Natural killer cell (primary cell): ENCODE measurements at regions not wholly inside any gene's neighbourhood (a gene's known extent, or its start where the extent isn't known, plus 50 kb on each side); places are given as distances from the start of the nearest gene placed in this dataset.

ENCODE experiments used
- ATAC-seq, 3 donors: fragments of 150-1000 bp in 2 of 3; fragments of 200-7000 bp in 1 of 3; cut with Tn5 transposase; 1 replicate in 1 of 3; 2 replicates in 2 of 3; pipeline ENCODE4 v1.10.0; 2021; ENCODE audit warnings: mild to moderate bottlenecking in 2 of 3, moderate library complexity in 2 of 3
- DNase-seq, 2 donors: peaks; one replicate each; pipeline versions ENCODE4 v3.0.0 to v3.0.0-alpha.2; 2013 to 2021; ENCODE audit warnings: mixed read lengths in 1 of 2
- H3K27ac ChIP-seq: one replicate; pipeline ENCODE4 v1.5.1; 2013; ENCODE audit warnings: mild to moderate bottlenecking, low read length
- H3K27me3 ChIP-seq: one replicate; pipeline ENCODE4 v1.6.1; 2013; ENCODE audit warnings: low read length; ENCODE audit not compliant: control insufficient read depth, insufficient read depth
- H3K36me3 ChIP-seq: one replicate; pipeline ENCODE4 v1.6.1; 2013; ENCODE audit warnings: low read length; ENCODE audit not compliant: control insufficient read depth, insufficient read depth
- H3K4me1 ChIP-seq: one replicate; pipeline ENCODE4 v1.6.1; 2013; ENCODE audit warnings: low read length; ENCODE audit not compliant: control insufficient read depth, insufficient read depth
- H3K4me3 ChIP-seq: one replicate; pipeline ENCODE4 v1.5.1; 2013; ENCODE audit warnings: low read length
- H3K9me3 ChIP-seq: one replicate; pipeline ENCODE4 v1.6.1; 2013; ENCODE audit warnings: low read length; ENCODE audit not compliant: control insufficient read depth, insufficient read depth
- H3K27ac Mint-ChIP-seq, 2 donors: one replicate each; pipeline ENCODE4 v1.8.0; 2022; ENCODE audit warnings: mild to moderate bottlenecking in 2 of 2, mixed read lengths in 2 of 2, moderate library complexity in 1 of 2
- H3K27me3 Mint-ChIP-seq, 2 donors: one replicate each; pipeline ENCODE4 v1.8.0; 2022; ENCODE audit warnings: low read depth in 2 of 2, mixed read lengths in 2 of 2
- H3K36me3 Mint-ChIP-seq: one replicate; pipeline ENCODE4 v1.8.0; 2022; ENCODE audit warnings: mixed read lengths
- H3K4me1 Mint-ChIP-seq, 2 donors: one replicate each; pipeline ENCODE4 v1.8.0; 2022; ENCODE audit warnings: mixed read lengths in 2 of 2
- H3K4me3 Mint-ChIP-seq: one replicate; pipeline ENCODE4 v1.8.0; 2022; ENCODE audit warnings: mild to moderate bottlenecking, moderate library complexity, mixed read lengths
- H3K9me3 Mint-ChIP-seq, 2 donors: one replicate each; pipeline ENCODE4 v1.8.0; 2022; ENCODE audit warnings: mixed read lengths in 2 of 2
- WGBS: methylation state at CpG from one replicate; pipeline ENCODE4 v1.1.7; 2013; ENCODE audit warnings: missing lambda C conversion rate; ENCODE audit not compliant: insufficient coverage; 5-methylcytosine and 5-hydroxymethylcytosine counted together
- intact Hi-C: fragments of 100-400 bp; cut with micrococcal nuclease; formaldehyde crosslinking; loops from one replicate; pipeline ENCODE4 v1.14.2; 2022
- TF ChIP-seq, protein P1 (sequence below): fragments of 200-600 bp; IDR thresholded peaks from one replicate; pipeline ENCODE4 v1.8.0; 2022; ENCODE audit warnings: antibody characterized with exemption

DNA sequence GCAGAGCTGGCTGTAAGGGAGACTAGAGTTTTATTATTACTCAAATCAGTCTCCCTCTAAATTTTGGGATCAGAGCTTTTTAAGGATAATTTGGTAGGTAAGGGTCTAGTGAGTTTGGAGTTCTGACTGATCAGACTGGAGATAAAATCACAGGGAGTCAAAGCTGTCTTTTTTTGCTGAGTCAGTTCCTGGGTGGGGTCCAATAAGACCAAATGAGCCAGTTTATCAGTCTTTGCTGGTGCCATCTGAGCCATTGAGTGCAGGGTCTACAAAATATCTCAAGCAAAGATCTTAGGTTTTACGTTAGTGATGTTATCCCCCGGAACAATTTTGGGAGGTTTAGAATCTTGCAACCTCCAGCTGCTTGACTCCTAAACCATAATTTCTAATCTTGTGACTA lies 935.1 kb upstream of the RAG2 start:
- no peak for ATAC-seq
- no peaks in the 10 kb centered on the region for H3K4me1 ChIP-seq
- no peak overlapping the region for H3K27ac ChIP-seq
- TF ChIP-seq, protein P1, sequence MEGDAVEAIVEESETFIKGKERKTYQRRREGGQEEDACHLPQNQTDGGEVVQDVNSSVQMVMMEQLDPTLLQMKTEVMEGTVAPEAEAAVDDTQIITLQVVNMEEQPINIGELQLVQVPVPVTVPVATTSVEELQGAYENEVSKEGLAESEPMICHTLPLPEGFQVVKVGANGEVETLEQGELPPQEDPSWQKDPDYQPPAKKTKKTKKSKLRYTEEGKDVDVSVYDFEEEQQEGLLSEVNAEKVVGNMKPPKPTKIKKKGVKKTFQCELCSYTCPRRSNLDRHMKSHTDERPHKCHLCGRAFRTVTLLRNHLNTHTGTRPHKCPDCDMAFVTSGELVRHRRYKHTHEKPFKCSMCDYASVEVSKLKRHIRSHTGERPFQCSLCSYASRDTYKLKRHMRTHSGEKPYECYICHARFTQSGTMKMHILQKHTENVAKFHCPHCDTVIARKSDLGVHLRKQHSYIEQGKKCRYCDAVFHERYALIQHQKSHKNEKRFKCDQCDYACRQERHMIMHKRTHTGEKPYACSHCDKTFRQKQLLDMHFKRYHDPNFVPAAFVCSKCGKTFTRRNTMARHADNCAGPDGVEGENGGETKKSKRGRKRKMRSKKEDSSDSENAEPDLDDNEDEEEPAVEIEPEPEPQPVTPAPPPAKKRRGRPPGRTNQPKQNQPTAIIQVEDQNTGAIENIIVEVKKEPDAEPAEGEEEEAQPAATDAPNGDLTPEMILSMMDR: no peak
- H3K27me3 ChIP-seq: no peaks in the 10 kb centered on the region
- H3K4me3 ChIP-seq: no peak overlapping the region
- peaks cover 19% of the 10 kb centered on the region for H3K36me3 Mint-ChIP-seq
- peaks cover 11% of the 10 kb centered on the region for H3K9me3 ChIP-seq
- H3K27ac Mint-ChIP-seq: no peak overlapping the region
- H3K4me3 Mint-ChIP-seq: no peak overlapping the region
- peaks cover 0 to 8% of the 10 kb centered on the region in 2 donors for H3K4me1 Mint-ChIP-seq
- intact Hi-C loops: no loop called here
- DNase-seq: no peak
- H3K27me3 Mint-ChIP-seq: no peaks in the 10 kb centered on the region
- no peaks in the 10 kb centered on the region for H3K36me3 ChIP-seq
- H3K9me3 Mint-ChIP-seq: peaks cover 9 to 10% of the 10 kb centered on the region in 2 donors
- WGBS: 100% methylated on average over 2 of the region's 2 CpGs

DNA sequence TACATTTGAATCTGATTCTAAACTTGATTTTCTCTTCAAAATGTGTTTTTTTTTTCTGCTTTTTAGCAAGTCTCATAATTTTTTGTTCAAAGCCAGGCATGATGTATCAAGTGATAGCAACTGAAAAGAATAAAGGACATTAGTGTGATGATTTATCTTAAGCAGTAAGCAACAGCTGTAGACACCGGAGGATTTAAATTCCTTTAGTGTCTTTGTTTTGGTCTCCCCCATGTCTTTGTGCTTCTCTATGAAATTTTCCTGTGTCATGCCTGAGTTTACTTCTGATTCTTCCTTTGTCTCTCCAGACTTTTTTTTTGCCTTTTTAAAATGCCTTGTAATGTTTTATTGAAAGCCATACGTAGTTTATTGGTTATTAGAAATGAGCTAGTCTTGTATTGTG lies 934.2 kb upstream of the RAG2 start:
- H3K4me3 Mint-ChIP-seq: no peak overlapping the region
- no peak overlapping the region for H3K27ac ChIP-seq
- ATAC-seq (no peak), DNase-seq (no peak)
- peaks cover 11 to 12% of the 10 kb centered on the region in 2 donors for H3K9me3 Mint-ChIP-seq
- peaks cover 0 to 8% of the 10 kb centered on the region in 2 donors for H3K4me1 Mint-ChIP-seq
- intact Hi-C loops: no loop called here
- peaks cover 11% of the 10 kb centered on the region for H3K9me3 ChIP-seq
- H3K27me3 ChIP-seq: no peaks in the 10 kb centered on the region
- WGBS: 93% methylated on average over 2 of the region's 2 CpGs
- no peaks in the 10 kb centered on the region for H3K36me3 ChIP-seq
- TF ChIP-seq, protein P1: no peak
- H3K4me1 ChIP-seq: no peaks in the 10 kb centered on the region
- no peak overlapping the region for H3K27ac Mint-ChIP-seq
- no peak overlapping the region for H3K4me3 ChIP-seq
- no peaks in the 10 kb centered on the region for H3K27me3 Mint-ChIP-seq
- peaks cover 26% of the 10 kb centered on the region for H3K36me3 Mint-ChIP-seq

DNA sequence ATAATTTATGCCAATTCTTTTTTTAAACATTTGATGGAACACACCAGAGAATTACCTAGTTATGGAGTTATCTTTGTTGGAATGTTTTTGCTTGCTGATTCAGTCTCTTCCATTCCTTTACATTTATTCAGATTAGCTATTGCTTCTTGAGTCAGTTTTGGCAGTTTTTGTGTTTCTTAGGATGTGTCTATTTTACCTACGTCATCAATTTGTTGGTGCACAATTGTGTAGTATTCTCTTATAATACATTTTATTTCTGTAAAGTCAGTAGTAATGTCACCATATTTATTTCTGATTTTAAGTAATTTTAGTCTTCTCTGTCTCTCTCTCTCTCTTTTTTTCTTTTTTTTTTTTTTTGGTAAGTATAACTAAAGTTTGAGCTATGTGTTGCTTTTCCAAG lies 929.5 kb upstream of the RAG2 start:
- H3K27ac Mint-ChIP-seq: no peak overlapping the region
- H3K9me3 Mint-ChIP-seq: peaks cover 11 to 12% of the 10 kb centered on the region in 2 donors
- Histone ChIP-seq H3K27ac (no peak overlapping the region), H3K4me1 (no peaks in the 10 kb centered on the region), H3K27me3 (no peaks in the 10 kb centered on the region), H3K36me3 (no peaks in the 10 kb centered on the region), H3K4me3 (no peak overlapping the region), H3K9me3 (peaks cover 11% of the 10 kb centered on the region)
- no peak for DNase-seq
- WGBS: no CpG with 5 or more reads among the region's 1 CpG
- no peak for ATAC-seq
- no peaks in the 10 kb centered on the region for H3K27me3 Mint-ChIP-seq
- peaks cover 26% of the 10 kb centered on the region for H3K36me3 Mint-ChIP-seq
- H3K4me3 Mint-ChIP-seq: no peak overlapping the region
- TF ChIP-seq, protein P1: no peak
- H3K4me1 Mint-ChIP-seq: no peaks in the 10 kb centered on the region
- intact Hi-C loops: no loop called here

DNA sequence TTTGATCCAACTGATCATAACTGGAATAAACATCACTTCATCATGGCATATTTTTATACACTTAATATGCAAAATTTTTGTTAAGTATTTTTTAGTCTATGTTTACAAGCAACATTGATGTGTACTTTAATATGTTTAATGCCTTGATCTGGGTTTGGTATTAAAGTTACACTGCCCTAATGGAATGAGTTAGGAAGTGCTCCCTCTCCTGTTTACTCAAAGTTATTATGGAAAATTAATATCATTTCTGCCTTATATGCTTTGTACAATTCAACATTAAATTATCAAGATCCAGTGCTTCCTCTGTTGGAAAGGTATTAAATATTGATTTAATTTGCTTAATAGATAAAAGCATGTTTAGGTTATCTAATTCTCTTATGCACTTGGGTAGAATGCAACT lies 927.3 kb upstream of the RAG2 start:
- Histone ChIP-seq H3K4me1 (no peaks in the 10 kb centered on the region), H3K9me3 (peaks cover 11% of the 10 kb centered on the region), H3K4me3 (no peak overlapping the region), H3K36me3 (no peaks in the 10 kb centered on the region), H3K27me3 (no peaks in the 10 kb centered on the region), H3K27ac (no peak overlapping the region)
- DNase-seq: no peak
- Mint-ChIP-seq H3K4me1 (no peaks in the 10 kb centered on the region), H3K27ac (no peak overlapping the region), H3K9me3 (peaks cover 11 to 13% of the 10 kb centered on the region in 2 donors), H3K36me3 (peaks cover 30% of the 10 kb centered on the region), H3K27me3 (no peaks in the 10 kb centered on the region), H3K4me3 (no peak overlapping the region)
- TF ChIP-seq, protein P1: no peak
- ATAC-seq: no peak
- intact Hi-C loops: no loop called here
